H9 (cell line): ENCODE measurements at regions not wholly inside any gene's neighbourhood (a gene's known extent, or its start where the extent isn't known, plus 50 kb on each side); places are given as distances from the start of the nearest gene placed in this dataset.
A peak's percentile ranks its signal among the peaks of the same experiment; 100 is the strongest.

Experiments used
- DNase-seq: peaks from one replicate; pipeline ENCODE4 v3.0.0-alpha.2; 2017
- H2AFZ ChIP-seq: one replicate; pipeline ENCODE4 v1.6.1; 2013; ENCODE audit warnings: mild to moderate bottlenecking, low read length, control low read depth, moderate library complexity
- H2AK5ac ChIP-seq: 2 replicates; pipeline ENCODE4 v1.6.1; 2013; ENCODE audit warnings: low read length, control low read depth, mixed read lengths; ENCODE audit not compliant: insufficient read length
- H2BK120ac ChIP-seq: one replicate; pipeline ENCODE4 v1.6.1; 2013; ENCODE audit warnings: low read depth, mild to moderate bottlenecking, low read length, control low read depth, inconsistent platforms; ENCODE audit not compliant: poor library complexity, severe bottlenecking
- H2BK12ac ChIP-seq: 2 replicates; pipeline ENCODE4 v1.6.1; 2013; ENCODE audit warnings: low read length, control low read depth, mixed read lengths, low read depth; ENCODE audit not compliant: insufficient read length
- H2BK15ac ChIP-seq: 2 replicates; pipeline ENCODE4 v1.6.1; 2013; ENCODE audit warnings: low read depth, low read length, control low read depth
- H2BK20ac ChIP-seq: one replicate; pipeline ENCODE4 v1.6.1; 2013; ENCODE audit warnings: low read depth, mild to moderate bottlenecking, low read length, control low read depth, inconsistent platforms; ENCODE audit not compliant: poor library complexity, severe bottlenecking
- H2BK5ac ChIP-seq: 2 replicates; pipeline ENCODE4 v1.6.1; 2013; ENCODE audit warnings: low read length, control low read depth, mixed read lengths; ENCODE audit not compliant: insufficient read length
- H3K14ac ChIP-seq: 2 replicates; pipeline ENCODE4 v1.6.1; 2013; ENCODE audit warnings: low read length, control low read depth; ENCODE audit not compliant: insufficient read depth
- H3K18ac ChIP-seq: 2 replicates; pipeline ENCODE4 v1.6.1; 2013; ENCODE audit warnings: low read depth, mild to moderate bottlenecking, mixed read lengths, low read length, control low read depth; ENCODE audit not compliant: insufficient read length
- H3K23ac ChIP-seq: 2 replicates; pipeline ENCODE4 v1.6.1; 2013; ENCODE audit warnings: low read length, control low read depth, mixed read lengths, low read depth; ENCODE audit not compliant: insufficient read length
- H3K23me2 ChIP-seq: 2 replicates; pipeline ENCODE4 v1.6.1; 2013; ENCODE audit warnings: low read depth, mild to moderate bottlenecking, mixed read lengths, low read length, control low read depth; ENCODE audit not compliant: insufficient read length, poor library complexity, severe bottlenecking
- H3K27ac ChIP-seq: 2 replicates; pipeline ENCODE4 v1.5.1; 2013; ENCODE audit warnings: low read length, control low read depth, mixed read lengths, low read depth; ENCODE audit not compliant: insufficient read length
- H3K27me3 ChIP-seq: 2 replicates; pipeline ENCODE4 v1.6.1; 2013; ENCODE audit warnings: low read length, control low read depth, inconsistent platforms; ENCODE audit not compliant: insufficient read depth
- H3K4ac ChIP-seq: 2 replicates; pipeline ENCODE4 v1.6.1; 2013; ENCODE audit warnings: low read depth, mild to moderate bottlenecking, control low read depth, inconsistent platforms, low read length, moderate library complexity
- H3K4me1 ChIP-seq: 2 replicates; pipeline ENCODE4 v1.6.1; 2013; ENCODE audit warnings: low read length, control low read depth, inconsistent platforms; ENCODE audit not compliant: insufficient read depth
- H3K4me2 ChIP-seq: 2 replicates; pipeline ENCODE4 v1.6.1; 2013; ENCODE audit warnings: low read length, control low read depth, mixed read lengths; ENCODE audit not compliant: insufficient read length, insufficient read depth
- H3K56ac ChIP-seq: 2 replicates; pipeline ENCODE4 v1.6.1; 2013; ENCODE audit warnings: low read depth, mild to moderate bottlenecking, mixed read lengths, low read length, control low read depth; ENCODE audit not compliant: insufficient read length
- H3K79me1 ChIP-seq: 2 replicates; pipeline ENCODE4 v1.6.1; 2013; ENCODE audit warnings: low read depth, mild to moderate bottlenecking, moderate library complexity, low read length, control low read depth, inconsistent platforms; ENCODE audit not compliant: insufficient read depth, poor library complexity, severe bottlenecking
- H3K79me2 ChIP-seq: 2 replicates; pipeline ENCODE4 v1.6.1; 2013; ENCODE audit warnings: low read length, control low read depth, inconsistent platforms; ENCODE audit not compliant: insufficient read depth
- H3K9ac ChIP-seq: 2 replicates; pipeline ENCODE4 v1.6.1; 2013; ENCODE audit warnings: low read length, control low read depth, mixed read lengths; ENCODE audit not compliant: insufficient read length; ENCODE audit errors: extremely low read depth
- H3K9me3 ChIP-seq: one replicate; pipeline ENCODE4 v1.6.1; 2013; ENCODE audit warnings: low read depth, low read length, inconsistent platforms; ENCODE audit not compliant: control insufficient read depth
- H3T11ph ChIP-seq: one replicate; pipeline ENCODE4 v1.6.1; 2013; ENCODE audit warnings: mild to moderate bottlenecking, low read length, control low read depth, inconsistent platforms
- H4K20me1 ChIP-seq: one replicate; pipeline ENCODE4 v1.6.1; 2013; ENCODE audit not compliant: control insufficient read depth, insufficient read length, insufficient read depth
- H4K5ac ChIP-seq: 2 replicates; pipeline ENCODE4 v1.6.1; 2013; ENCODE audit warnings: low read depth, mild to moderate bottlenecking, mixed read lengths, low read length, control low read depth; ENCODE audit not compliant: insufficient read length
- H4K8ac ChIP-seq: replicated peaks from 2 replicates; pipeline ENCODE4 v1.6.1; 2013; ENCODE audit warnings: low read length, control low read depth, mixed read lengths, low read depth; ENCODE audit not compliant: insufficient read length
- H4K91ac ChIP-seq: 2 replicates; pipeline ENCODE4 v1.6.1; 2013; ENCODE audit warnings: low read depth, mild to moderate bottlenecking, moderate library complexity, mixed read lengths, low read length, control low read depth; ENCODE audit not compliant: insufficient read length
- H3K27ac Mint-ChIP-seq, 3 experiments: 2 replicates in 2 of 3; 3 replicates in 1 of 3; pipeline ENCODE4 v1.8.0; 2020 to 2021; ENCODE audit warnings: mixed read lengths in 3 of 3, mild to moderate bottlenecking in 1 of 3, moderate library complexity in 1 of 3
- H3K27me3 Mint-ChIP-seq: 2 replicates; pipeline ENCODE4 v1.8.0; 2021; ENCODE audit warnings: low read depth, mild to moderate bottlenecking, moderate library complexity, mixed read lengths
- H3K36me3 Mint-ChIP-seq, 3 experiments: 2 replicates in 2 of 3; 3 replicates in 1 of 3; pipeline ENCODE4 v1.8.0; 2020 to 2021; ENCODE audit warnings: low read depth in 3 of 3, mixed read lengths in 3 of 3; ENCODE audit not compliant: insufficient read depth in 1 of 3
- H3K4me1 Mint-ChIP-seq, 2 experiments: 2 replicates each; pipeline ENCODE4 v1.8.0; 2020; ENCODE audit warnings: mixed read lengths in 2 of 2
- H3K4me3 Mint-ChIP-seq, 2 experiments: 2 replicates in 1 of 2; 3 replicates in 1 of 2; pipeline ENCODE4 v1.8.0; 2020 to 2021; ENCODE audit warnings: mild to moderate bottlenecking in 2 of 2, mixed read lengths in 2 of 2, moderate library complexity in 1 of 2
- H3K9me3 Mint-ChIP-seq, 2 experiments: 2 replicates in 1 of 2; 3 replicates in 1 of 2; pipeline ENCODE4 v1.8.0; 2020; ENCODE audit warnings: mild to moderate bottlenecking in 2 of 2, mixed read lengths in 2 of 2, moderate library complexity in 1 of 2
- WGBS: extraction: QIAGEN DNeasy Blood & Tissue Kit; methylation state at CpG from one replicate; pipeline ENCODE4 v1.1.7; 2013; ENCODE audit warnings: missing lambda C conversion rate, low lambda C conversion rate, mixed read lengths; ENCODE audit not compliant: insufficient read length; ENCODE audit errors: extremely low coverage; 5-methylcytosine and 5-hydroxymethylcytosine counted together
- TF ChIP-seq, protein P1 (sequence below): fragments of 200-600 bp; sonication (generic); conservative IDR thresholded peaks from 3 replicates; pipeline ENCODE4 v1.8.0; 2021; ENCODE audit warnings: antibody characterized with exemption, mild to moderate bottlenecking

DNA sequence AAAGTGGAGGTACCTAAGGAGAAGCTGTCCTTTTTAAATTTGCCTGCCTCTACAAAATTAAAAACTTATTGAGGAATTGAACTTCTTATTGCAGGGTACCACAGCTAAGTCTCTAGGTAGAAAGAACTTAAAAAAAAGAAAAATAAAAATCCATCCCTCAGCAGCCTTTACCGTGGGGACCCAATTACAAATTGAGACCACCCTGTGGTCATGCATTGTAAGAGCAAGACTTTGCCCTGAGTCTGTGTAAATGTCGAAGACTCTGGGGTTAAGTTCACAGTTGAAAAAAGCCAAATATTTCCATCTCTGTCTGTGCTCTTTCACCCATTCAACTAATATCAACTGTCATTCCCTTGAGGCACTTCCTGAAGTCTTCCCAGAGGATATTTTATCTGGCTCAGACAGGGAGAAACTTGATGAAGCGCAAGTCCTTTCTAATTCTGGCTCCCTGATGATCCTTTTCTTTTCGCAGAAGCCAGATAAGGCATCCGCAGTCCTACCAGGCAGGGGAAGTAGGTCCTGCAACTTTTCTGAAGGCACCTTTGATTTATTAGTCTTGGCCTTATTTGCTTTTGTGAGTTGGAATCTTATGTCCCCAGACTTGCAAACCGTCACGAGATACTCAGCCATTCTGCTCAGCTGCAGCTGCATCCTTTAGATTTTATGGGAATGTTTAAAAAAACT is 323.8 kb upstream of the WWC1 start:
- Histone ChIP-seq H4K91ac (no peak overlapping the region), H3K79me1 (no peaks in the 10 kb centered on the region), H3K23me2 (no peaks in the 10 kb centered on the region), H2BK15ac (no peak overlapping the region), H3K4ac (no peak overlapping the region), H3K56ac (no peak overlapping the region), H3K4me2 (no peak overlapping the region), H3T11ph (no peak overlapping the region), H2AFZ (no peak overlapping the region), H4K20me1 (no peaks in the 10 kb centered on the region), H3K9me3 (no peaks in the 10 kb centered on the region), H2BK20ac (no peak overlapping the region), H3K23ac (no peak overlapping the region), H2AK5ac (no peak overlapping the region), H3K27ac (no peak overlapping the region), H3K4me1 (peaks cover 4% of the 10 kb centered on the region; the same call in 1 of the 2 replicates), H2BK12ac (no peak overlapping the region), H3K14ac (no peak overlapping the region), H3K18ac (no peak overlapping the region), H2BK5ac (no peak overlapping the region), H2BK120ac (no peak overlapping the region), H3K79me2 (no peaks in the 10 kb centered on the region), H4K8ac (no peak overlapping the region), H3K9ac (no peak overlapping the region), H3K27me3 (no peaks in the 10 kb centered on the region), H4K5ac (no peak overlapping the region)
- H3K9me3 Mint-ChIP-seq, result no peaks in the 10 kb centered on the region
- H3K4me3 Mint-ChIP-seq, result no peak overlapping the region
- no peak for DNase-seq
- no peaks in the 10 kb centered on the region for H3K27me3 Mint-ChIP-seq
- no peak overlapping the region; a peak in 1 of 7 replicates for H3K27ac Mint-ChIP-seq
- H3K4me1 Mint-ChIP-seq, result peaks cover 38 to 46% of the 10 kb centered on the region in 2 experiments
- WGBS, result no CpG with 5 or more reads among the region's 7 CpGs
- TF ChIP-seq, protein P1, sequence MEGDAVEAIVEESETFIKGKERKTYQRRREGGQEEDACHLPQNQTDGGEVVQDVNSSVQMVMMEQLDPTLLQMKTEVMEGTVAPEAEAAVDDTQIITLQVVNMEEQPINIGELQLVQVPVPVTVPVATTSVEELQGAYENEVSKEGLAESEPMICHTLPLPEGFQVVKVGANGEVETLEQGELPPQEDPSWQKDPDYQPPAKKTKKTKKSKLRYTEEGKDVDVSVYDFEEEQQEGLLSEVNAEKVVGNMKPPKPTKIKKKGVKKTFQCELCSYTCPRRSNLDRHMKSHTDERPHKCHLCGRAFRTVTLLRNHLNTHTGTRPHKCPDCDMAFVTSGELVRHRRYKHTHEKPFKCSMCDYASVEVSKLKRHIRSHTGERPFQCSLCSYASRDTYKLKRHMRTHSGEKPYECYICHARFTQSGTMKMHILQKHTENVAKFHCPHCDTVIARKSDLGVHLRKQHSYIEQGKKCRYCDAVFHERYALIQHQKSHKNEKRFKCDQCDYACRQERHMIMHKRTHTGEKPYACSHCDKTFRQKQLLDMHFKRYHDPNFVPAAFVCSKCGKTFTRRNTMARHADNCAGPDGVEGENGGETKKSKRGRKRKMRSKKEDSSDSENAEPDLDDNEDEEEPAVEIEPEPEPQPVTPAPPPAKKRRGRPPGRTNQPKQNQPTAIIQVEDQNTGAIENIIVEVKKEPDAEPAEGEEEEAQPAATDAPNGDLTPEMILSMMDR, result peak; percentile 53; the same call in 1 of the 3 replicates
- no peaks in the 10 kb centered on the region for H3K36me3 Mint-ChIP-seq
